ENCODE measurements at regions not wholly inside any gene's neighbourhood (a gene's known extent, or its start where the extent isn't known, plus 50 kb on each side); places are given as distances from the start of the nearest gene placed in this dataset.
A peak's percentile ranks its signal among the peaks of the same experiment; 100 is the strongest.

GRCh38 chr16:85390511-85391174, 222.5 kb upstream of the GSE1 start:
- TF ChIP-seq, protein P1, sequence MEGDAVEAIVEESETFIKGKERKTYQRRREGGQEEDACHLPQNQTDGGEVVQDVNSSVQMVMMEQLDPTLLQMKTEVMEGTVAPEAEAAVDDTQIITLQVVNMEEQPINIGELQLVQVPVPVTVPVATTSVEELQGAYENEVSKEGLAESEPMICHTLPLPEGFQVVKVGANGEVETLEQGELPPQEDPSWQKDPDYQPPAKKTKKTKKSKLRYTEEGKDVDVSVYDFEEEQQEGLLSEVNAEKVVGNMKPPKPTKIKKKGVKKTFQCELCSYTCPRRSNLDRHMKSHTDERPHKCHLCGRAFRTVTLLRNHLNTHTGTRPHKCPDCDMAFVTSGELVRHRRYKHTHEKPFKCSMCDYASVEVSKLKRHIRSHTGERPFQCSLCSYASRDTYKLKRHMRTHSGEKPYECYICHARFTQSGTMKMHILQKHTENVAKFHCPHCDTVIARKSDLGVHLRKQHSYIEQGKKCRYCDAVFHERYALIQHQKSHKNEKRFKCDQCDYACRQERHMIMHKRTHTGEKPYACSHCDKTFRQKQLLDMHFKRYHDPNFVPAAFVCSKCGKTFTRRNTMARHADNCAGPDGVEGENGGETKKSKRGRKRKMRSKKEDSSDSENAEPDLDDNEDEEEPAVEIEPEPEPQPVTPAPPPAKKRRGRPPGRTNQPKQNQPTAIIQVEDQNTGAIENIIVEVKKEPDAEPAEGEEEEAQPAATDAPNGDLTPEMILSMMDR (IDR thresholded peaks at IDR 0.05), result no peak
- Mint-ChIP-seq H3K4me3 (no peak overlapping the region), H3K9me3 (peaks cover 0 to 2% (median 0%) of the 10 kb centered on the region in 7 donors), H3K27ac (peak overlapping the region in 1 of 7 donors; percentile 36), H3K36me3 (no peaks in the 10 kb centered on the region), H3K4me1 (no peaks in the 10 kb centered on the region), H3K27me3 (ENCODE audit: low read depth in 3 of 3) (peaks cover 6 to 16% (median 12%) of the 10 kb centered on the region in 3 donors)
- Histone ChIP-seq H3K9ac (ENCODE audit: insufficient read depth, low read length, poor library complexity, severe bottlenecking) (no peak overlapping the region), H2AFZ (ENCODE audit: insufficient read depth, low read depth, low read length, poor library complexity, severe bottlenecking) (no peak overlapping the region), H3K27me3 (ENCODE audit: control insufficient read depth in 2 of 2, insufficient read depth in 2 of 2, low read length in 2 of 2) (peaks cover 0 to 8% of the 10 kb centered on the region in 2 donors), H4K20me1 (ENCODE audit: insufficient read depth, low read length) (no peaks in the 10 kb centered on the region), H3K27ac (ENCODE audit: low read depth in 1 of 2, low read length in 2 of 2) (no peak overlapping the region), H3K4me1 (ENCODE audit: control insufficient read depth in 1 of 2, insufficient read depth in 2 of 2, low read length in 2 of 2) (no peaks in the 10 kb centered on the region), H3K36me3 (replicated peaks in 1 of 2; ENCODE audit: control insufficient read depth in 1 of 2, insufficient read depth in 2 of 2, low read length in 2 of 2) (no peaks in the 10 kb centered on the region), H3K9me3 (replicated peaks in 1 of 2; ENCODE audit: control insufficient read depth in 1 of 2, insufficient read depth in 1 of 2, low read length in 2 of 2) (no peaks in the 10 kb centered on the region), H3K4me2 (replicated peaks; ENCODE audit: extremely low read depth, low read length, poor library complexity, severe bottlenecking) (no peak overlapping the region), H3K4me3 (replicated peaks in 1 of 3; ENCODE audit: low read depth in 2 of 3, low read length in 3 of 3) (no peak overlapping the region), H3K79me2 (ENCODE audit: insufficient read depth, low read length) (no peaks in the 10 kb centered on the region)
- 91% methylated on average over 16 of the region's 24 CpGs for WGBS (ENCODE audit: insufficient coverage)
- DNase-seq, result no peak
- intact Hi-C loops (cut with micrococcal nuclease), result no loop called here

DNA sequence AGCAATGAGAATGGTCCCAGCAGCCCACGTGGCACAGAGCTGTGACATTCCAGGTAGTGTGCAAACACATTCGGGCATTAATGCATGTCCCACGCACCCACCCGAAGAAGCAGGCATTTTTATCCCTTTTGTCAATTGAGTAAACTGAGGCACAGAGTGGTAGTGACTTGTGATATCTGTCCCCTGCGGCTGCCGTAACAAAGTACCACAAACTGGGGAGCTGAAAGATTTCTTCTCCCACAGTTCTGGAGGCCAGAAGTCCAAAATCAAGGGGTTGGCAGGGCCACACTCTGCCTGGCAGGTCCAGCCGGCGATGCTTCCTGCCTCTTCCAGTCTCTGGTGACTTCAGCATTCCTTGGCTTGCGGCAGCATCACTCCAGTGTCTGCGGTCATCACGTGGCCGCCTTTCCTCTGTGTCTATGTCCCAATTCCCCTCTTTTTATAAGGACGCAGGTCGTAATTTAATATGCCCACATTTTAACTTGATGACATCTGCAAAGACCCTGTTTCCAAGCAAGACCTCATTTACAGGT, 221.9 kb upstream of the GSE1 start:
- Histone ChIP-seq H3K4me1 (ENCODE audit: control insufficient read depth in 1 of 2, insufficient read depth in 2 of 2, low read length in 2 of 2) (no peaks in the 10 kb centered on the region), H4K20me1 (ENCODE audit: insufficient read depth, low read length) (no peaks in the 10 kb centered on the region), H3K4me3 (replicated peaks in 1 of 3; ENCODE audit: low read depth in 2 of 3, low read length in 3 of 3) (no peak overlapping the region), H3K9ac (ENCODE audit: insufficient read depth, low read length, poor library complexity, severe bottlenecking) (no peak overlapping the region), H2AFZ (ENCODE audit: insufficient read depth, low read depth, low read length, poor library complexity, severe bottlenecking) (no peak overlapping the region), H3K79me2 (ENCODE audit: insufficient read depth, low read length) (no peaks in the 10 kb centered on the region), H3K27me3 (ENCODE audit: control insufficient read depth in 2 of 2, insufficient read depth in 2 of 2, low read length in 2 of 2) (peaks cover 0 to 11% of the 10 kb centered on the region in 2 donors), H3K36me3 (replicated peaks in 1 of 2; ENCODE audit: control insufficient read depth in 1 of 2, insufficient read depth in 2 of 2, low read length in 2 of 2) (no peaks in the 10 kb centered on the region), H3K27ac (ENCODE audit: low read depth in 1 of 2, low read length in 2 of 2) (no peak overlapping the region), H3K9me3 (replicated peaks in 1 of 2; ENCODE audit: control insufficient read depth in 1 of 2, insufficient read depth in 1 of 2, low read length in 2 of 2) (no peaks in the 10 kb centered on the region), H3K4me2 (replicated peaks; ENCODE audit: extremely low read depth, low read length, poor library complexity, severe bottlenecking) (no peak overlapping the region)
- 98% methylated on average over 12 of the region's 14 CpGs for WGBS (ENCODE audit: insufficient coverage)
- Mint-ChIP-seq H3K4me1 (no peaks in the 10 kb centered on the region), H3K9me3 (peaks cover 0 to 2% (median 0%) of the 10 kb centered on the region in 7 donors), H3K27me3 (ENCODE audit: low read depth in 3 of 3) (peaks cover 10 to 21% (median 14%) of the 10 kb centered on the region in 3 donors), H3K36me3 (no peaks in the 10 kb centered on the region), H3K4me3 (no peak overlapping the region), H3K27ac (peak overlapping the region in 1 of 7 donors; percentile 36)
- TF ChIP-seq, protein P1 (IDR thresholded peaks at IDR 0.05), result no peak
- intact Hi-C loops (cut with micrococcal nuclease), result no loop called here
- DNase-seq, result no peak

Measured in CD14-positive monocyte (primary cell).